ENCODE measurements at regions not wholly inside any gene's neighbourhood (a gene's known extent, or its start where the extent isn't known, plus 50 kb on each side); places are given as distances from the start of the nearest gene placed in this dataset.

DNA sequence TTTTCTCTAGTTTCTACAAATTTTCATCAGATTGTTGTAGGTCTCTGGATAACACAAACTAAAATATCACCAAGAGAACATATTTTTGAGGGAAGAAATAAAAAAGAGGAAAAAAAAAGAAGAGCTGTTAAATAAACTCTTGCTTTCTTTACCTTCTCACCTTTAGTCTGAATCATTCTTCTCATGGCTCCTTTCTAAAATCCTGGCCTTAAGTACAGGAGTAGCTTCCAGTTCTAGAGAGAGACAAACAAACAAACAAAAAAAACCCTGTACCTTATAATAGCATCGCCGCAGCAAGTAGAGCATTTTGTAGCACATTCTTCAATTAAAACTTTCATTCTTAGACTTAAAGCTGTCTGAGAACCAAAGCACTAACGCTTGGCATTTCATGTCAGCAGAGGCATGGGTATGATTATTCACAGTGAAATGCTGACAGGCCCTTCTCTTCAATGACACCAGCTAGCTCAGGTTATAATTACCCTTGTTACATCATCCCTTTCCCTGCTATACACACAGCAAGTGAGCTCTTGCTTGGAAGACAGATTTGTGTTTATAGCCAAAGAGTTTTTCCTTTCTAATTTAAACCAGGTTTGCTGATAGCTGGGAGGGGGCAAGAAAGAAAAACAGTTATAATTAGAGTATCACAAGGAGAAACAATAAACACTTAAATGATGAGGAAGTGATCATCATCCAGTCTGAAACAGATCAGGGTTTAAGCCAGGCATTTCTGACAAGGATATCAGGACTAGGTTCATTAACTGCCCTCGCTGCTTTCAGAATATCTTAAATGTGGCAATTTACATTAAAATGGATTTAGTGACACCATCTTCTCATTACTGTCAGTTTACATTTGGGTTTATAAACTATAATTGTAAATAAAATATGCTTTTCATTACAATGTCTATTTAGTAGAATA lies 510.9 kb upstream of the ZNF608 start:
- intact Hi-C loops (cut with DNase I): no loop called here
- peak; percentile 95 for ATAC-seq
- no peak for DNase-seq (ENCODE audit: missing footprints)

DNA sequence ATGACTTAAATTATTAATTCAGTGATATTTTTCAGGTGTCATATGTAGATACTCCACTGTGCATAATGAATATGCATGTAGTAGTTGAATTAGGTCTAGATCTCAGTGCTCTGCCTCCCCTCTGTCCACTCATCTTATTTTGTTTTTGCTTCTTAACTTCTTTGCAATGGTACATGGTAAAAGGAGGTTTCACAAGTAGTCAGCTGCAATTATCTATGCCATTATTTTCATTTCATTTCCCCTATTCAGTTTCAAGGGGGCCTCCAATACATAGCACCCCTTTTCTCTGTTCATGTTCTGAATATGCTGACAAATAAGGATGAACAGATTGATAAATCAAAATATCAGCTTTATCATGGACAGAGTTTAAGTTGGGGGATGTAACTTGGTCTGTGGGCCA lies 511.6 kb upstream of the ZNF608 start:
- intact Hi-C loops (cut with DNase I): no loop called here
- ATAC-seq: no peak
- DNase-seq (ENCODE audit: missing footprints): no peak

DNA sequence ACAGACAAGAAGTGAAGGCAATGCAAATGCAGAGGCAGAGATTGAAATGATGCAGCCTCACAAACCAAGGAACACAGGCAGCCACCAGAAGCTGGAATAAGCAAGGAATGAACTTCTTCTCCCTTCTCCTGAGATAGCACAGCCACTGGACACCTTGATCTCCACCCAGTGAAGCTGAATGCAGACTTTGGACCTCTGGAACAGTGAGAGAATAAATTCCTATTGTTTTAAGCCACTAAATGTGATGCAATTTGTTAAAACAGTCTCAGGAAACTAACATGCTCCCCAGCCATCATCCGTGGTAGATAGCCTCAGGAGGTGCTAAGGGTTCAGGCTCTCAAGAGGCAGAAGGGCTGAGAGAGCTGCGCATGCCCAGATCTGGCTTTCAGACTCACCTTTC lies 512.2 kb upstream of the ZNF608 start:
- ATAC-seq: no peak
- intact Hi-C loops (cut with DNase I): no loop called here
- DNase-seq (ENCODE audit: missing footprints): no peak

DNA sequence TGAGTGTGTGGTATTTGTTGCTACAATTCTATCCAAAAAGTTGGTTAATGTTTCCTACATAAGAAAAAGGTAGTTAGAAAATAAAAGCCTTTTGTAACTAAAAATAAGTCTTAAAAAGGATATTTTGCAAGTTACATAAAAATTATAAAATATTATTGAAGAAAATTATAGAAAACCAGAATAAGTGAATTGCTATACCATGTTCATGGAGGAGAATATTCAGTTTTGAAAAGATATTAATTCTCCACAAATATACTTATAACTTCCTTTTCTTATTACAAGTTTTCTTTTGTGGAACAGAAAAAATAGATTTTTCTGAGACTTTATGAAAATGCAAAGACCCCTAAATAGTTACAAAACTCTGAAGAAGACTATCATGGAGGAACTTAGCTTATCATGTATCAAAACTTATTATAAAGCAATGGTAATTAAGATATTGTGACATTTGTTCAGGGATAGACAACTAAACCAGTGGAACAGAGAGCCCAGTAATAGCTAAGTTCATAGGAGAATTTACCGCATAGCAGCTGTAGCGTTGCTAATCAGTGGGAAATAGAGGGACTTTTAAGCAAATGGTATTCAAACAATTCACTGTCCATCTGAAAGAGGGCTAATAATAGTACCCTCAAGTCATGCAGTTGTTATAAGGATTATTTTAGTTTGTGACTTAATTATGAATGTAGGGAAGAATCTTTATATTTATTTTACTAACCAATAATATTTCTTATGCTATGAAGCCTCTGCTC lies 515.2 kb upstream of the ZNF608 start:
- ATAC-seq: no peak
- no peak for DNase-seq (ENCODE audit: missing footprints)
- intact Hi-C loops (cut with DNase I): no loop called here

DNA sequence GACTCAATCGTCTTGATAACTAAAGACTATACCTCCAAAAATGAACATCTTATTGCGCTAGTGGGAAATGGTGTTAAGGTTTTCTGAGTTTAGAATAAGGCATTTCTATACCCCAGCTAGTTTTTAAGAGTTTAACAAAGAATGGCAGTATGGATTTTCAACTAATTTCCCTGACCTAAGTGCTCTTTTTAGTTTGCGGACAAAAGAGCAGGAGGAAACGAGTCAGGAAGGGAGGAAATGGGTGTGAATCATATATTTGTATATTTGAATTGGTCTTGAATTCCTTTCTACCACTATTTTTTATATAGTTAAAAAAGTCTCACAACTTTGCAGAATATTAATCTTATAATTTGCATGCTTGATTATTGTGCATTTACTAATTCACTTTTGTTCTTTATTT lies 516.3 kb upstream of the ZNF608 start:
- DNase-seq (ENCODE audit: missing footprints) (no peak), ATAC-seq (no peak)
- intact Hi-C loops (cut with DNase I): no loop called here

DNA sequence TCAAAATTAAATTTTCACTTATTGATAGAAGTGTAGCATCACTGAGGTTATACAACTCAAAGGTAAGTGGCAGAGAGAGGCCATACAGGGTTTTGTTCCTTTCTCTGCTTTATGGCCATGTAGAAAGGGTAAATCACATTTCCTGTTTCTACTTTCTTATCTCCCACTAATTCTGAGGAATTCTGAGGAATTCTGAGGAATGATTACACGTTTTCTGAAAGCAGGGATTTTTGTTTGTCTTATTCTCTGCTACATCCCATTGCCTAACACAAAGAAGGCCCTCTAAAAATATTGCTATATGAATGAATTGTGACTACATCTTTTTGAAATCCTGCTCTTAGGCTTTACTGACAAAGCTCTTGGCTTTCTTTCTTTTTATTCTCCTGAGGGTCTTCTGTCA lies 516.9 kb upstream of the ZNF608 start:
- intact Hi-C loops (cut with DNase I): no loop called here
- DNase-seq (ENCODE audit: missing footprints) (no peak), ATAC-seq (no peak)

DNA sequence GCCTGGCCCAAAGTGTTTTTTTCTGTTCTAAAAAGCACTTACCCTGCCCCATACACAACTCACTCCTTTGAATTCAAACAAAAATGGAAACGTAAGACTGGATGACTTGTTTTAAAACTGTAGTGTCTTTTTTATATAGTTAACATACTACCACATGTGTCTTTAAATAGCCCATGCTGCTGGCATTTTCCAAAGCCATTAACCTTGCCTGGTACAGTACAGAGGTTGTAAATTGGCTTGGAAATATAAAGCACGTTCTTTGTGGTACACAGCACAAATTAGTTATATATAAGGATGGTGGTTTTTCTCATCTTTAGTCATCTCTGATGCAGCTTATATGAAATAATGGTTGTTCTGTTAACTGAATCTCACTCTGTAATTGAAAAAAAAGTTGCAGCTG lies 519.7 kb upstream of the ZNF608 start:
- no peak for ATAC-seq
- intact Hi-C loops (cut with DNase I): no loop called here
- no peak for DNase-seq (ENCODE audit: missing footprints)

DNA sequence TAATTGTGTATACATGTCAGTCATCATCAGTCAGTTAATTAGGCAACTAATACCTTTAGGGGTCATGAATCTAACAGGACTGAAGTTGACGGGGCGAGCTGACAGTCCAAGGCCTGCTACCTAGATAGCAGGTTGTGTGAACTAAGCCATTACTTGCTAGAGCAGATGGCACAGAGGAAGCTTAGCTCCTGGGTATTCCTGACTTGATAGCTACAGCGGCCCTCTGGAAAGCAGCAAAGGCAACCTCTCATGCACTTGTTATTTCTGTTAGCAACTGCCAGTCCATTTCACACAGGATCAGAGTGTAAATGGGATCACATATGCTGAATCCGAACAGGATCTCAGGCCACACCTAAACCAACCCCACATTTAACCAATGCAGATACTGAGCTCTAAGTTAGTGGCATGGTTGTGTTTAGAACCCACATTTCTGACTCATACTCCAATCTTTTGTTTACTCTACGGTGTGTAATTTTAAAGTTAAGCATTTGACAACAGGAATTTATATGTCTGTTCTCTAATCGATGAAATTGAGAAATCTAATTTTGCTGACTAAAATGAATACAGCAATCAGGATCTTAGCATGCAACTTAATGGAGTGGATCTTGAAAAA lies 521.3 kb upstream of the ZNF608 start:
- no peak for DNase-seq (ENCODE audit: missing footprints)
- no peak for ATAC-seq
- intact Hi-C loops (cut with DNase I): no loop called here

DNA sequence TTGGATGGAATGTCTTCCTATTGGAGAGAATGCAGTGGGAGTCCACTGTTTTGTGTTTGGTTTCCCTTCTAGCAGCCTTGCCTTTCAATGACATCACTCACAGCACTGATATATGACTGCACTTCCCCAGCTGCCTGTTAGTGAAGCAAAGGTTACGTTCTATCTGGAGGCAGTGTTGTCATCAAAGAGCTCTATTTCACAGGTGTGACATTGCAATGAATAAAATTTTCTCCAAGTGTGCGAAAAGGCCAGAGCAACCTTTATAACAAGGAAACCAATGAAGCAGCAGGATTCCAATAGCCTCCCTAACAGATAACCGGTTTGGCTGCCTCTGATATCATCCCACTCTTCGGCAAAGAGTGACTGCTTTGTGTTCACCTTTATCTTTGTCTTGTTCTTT lies 523.5 kb upstream of the ZNF608 start:
- intact Hi-C loops (cut with DNase I): no loop called here
- no peak for ATAC-seq

DNA sequence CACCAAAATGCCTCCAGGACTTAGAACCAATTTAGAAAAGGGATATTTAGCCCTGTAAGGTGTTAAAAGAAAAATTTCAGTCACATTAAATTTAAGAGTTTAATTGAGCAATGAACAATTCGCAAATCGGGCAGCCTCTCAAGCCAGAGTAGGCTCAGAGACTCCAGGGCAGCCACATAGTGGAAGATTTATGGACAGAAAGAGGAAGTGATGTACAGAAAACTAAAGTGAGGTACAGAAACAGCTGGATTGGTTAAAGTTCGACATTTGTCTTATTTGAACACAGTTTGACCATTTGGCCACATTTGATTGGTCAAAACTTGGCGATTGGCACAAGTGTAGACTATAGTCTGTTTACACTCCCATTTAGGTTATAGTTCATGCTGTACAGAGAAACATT lies 525.9 kb upstream of the ZNF608 start:
- no peak for ATAC-seq
- DNase-seq (ENCODE audit: missing footprints): no peak
- intact Hi-C loops (cut with DNase I): no loop called here

More for the DNA sequence above, 523.5 kb upstream of the ZNF608 start:
- DNase-seq (ENCODE audit: missing footprints): no peak

DNA sequence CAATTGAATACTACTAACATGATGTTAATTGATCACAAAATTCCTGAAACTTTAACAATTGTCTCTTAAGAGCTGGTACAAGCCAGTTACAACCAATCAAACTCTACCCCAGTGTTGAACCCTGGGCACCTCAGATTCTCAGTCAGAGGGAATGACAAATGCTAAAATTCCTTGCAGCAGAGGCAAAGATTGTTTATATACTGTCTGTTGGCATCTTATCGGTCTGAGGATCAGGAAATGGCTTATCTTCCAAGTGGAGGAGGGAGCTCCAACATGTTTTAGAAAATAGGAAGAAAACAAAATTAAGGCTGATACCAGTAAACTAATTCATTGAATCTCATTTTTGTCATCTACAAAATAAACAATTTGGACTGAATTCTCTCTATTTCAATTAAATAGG lies 527.8 kb upstream of the ZNF608 start:
- DNase-seq (ENCODE audit: missing footprints) (no peak), ATAC-seq (no peak)
- intact Hi-C loops (cut with DNase I): no loop called here

DNA sequence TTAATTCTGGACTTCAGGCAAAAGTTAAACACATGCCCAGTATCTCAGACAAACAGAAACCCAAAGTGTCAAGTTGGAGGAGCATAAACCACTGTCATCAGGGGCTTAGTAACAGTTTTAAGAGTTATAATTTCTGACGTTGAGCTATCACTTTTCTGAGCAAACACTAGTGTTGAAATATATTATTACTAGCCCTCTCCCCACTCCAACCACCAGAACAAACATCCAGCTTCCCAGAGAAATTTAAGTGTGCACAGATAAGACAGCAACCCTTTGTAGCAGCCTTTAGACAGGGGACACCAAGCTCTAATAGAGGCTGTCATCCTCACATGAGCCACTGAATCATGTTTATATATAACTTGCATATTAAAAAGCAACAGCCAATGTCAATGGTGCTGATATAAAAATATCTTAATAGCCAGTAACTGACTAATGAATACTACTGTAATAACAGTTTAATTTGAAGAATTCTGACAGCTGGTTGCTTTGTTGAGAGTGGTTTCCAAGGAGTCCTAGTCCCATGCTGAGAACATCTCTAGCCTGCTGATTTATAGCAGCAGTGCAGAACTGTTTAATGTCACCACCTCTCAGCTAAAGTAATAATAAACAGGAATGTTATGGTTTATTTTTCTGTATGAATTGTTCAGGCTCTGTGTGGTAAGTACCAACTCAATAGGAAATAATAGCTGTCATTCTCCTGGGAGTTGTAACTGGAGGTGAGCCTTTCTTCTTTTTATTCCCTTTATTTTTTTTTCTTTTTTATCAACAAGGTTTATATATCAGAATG lies 528.7 kb upstream of the ZNF608 start:
- no peak for ATAC-seq
- no peak for DNase-seq (ENCODE audit: missing footprints)
- intact Hi-C loops (cut with DNase I): no loop called here

DNA sequence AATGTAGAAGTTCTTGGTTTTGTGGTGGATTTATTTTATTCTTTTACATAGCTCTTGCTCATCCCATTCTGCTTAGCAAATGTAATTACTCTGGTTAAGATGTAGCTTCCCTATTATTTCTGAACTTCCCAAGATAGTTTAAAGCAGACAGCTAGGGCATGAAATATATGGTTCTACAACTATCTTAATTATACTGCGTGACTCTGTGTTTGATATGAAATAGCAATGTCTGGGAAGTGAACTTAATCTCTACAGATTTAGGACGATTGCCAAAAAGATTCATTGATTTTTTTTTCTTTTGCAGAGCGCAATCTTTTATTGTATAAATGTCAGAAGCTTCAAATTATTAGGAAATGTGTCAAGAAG lies 529.3 kb upstream of the ZNF608 start:
- intact Hi-C loops (cut with DNase I): no loop called here
- DNase-seq (ENCODE audit: missing footprints) (no peak), ATAC-seq (no peak)

DNA sequence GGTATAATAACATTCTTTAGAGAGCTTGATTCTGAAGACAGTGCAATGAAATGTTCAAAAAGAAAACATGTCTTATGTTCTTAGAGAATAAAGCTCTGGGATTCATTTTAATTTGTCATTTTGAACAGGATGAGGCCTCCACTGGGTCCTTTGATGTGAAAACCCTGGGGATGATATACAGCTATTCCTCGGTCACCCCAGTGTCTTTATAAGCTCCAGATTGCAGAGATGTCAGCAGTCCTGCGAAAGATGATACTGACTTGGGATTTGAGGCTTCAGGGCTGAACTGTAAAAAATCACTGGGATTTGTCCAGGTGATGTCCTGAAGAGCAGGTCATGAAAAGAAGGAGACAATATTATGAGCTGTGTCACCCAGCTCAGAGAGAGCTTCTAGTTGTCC lies 529.7 kb upstream of the ZNF608 start:
- intact Hi-C loops (cut with DNase I): no loop called here
- DNase-seq (ENCODE audit: missing footprints): no peak
- no peak for ATAC-seq

DNA sequence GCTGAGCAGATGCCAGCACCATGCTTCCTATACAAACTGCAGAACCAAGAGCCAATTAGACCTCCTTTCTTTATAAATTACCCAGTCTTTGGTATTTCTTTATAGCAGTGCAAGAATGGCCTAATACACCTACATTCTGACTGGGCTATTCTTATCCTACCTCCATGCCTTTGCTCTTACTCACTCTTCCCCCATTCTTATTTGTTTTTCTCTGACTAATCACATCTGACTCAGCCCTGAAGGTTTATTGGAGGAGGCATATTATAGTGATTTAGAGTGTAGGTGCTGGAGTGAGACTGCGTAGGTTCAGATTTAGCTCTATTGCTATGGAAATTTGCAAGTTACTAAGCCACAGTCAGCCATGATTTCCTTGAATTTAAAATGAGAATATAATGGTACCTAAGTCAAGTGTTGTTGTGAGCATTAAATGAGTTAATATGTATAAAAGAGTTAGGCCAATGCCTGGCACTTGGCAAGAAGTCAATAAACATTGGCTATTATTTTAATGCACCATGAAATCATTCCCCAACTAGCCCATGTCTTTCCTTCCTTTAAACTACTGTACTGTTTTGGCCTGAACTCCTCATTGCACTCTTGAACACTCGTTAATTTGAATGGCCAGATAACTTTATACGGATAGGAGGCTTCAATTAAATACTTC lies 531.2 kb upstream of the ZNF608 start:
- ATAC-seq (no peak), DNase-seq (ENCODE audit: missing footprints) (no peak)
- intact Hi-C loops (cut with DNase I): no loop called here

DNA sequence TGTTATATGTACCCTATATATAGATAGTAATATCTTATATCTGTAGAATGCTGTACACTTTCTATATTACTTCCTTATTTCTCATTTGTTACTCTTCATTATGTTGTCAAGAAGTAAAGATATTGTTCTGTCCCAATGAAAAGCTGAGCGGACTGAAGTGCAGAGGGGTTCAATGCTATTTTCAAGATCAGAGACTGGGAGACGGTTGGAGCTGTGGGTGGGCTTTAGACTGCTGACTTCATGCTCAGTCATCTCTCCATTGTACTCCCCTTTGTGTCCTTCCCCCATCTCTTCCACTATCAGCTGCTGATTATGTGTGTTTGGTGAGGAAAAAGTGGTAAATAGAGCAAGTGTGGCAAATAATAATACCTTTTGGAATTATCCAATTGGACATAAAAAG lies 532.3 kb upstream of the ZNF608 start:
- DNase-seq (ENCODE audit: missing footprints): no peak
- intact Hi-C loops (cut with DNase I): no loop called here
- no peak for ATAC-seq

DNA sequence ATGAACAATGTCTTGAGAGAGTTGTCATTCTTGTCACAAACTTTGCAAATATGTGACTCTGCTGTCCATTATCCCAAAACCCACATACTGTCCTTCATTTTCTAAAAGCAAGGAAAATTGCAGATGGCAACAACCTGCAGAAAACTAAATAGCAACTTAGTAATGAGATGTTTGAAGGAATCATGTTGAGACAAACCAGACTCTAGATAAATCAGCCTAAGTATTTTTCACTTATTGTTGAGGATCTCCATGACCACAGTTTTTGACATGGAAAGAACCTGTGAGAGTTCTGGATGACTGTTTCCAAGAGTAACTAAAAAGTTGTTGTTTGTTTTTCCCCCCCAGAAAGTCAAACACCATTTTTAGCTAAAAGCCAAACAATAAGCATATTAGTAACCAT lies 535.2 kb upstream of the ZNF608 start:
- intact Hi-C loops (cut with DNase I): no loop called here

DNA sequence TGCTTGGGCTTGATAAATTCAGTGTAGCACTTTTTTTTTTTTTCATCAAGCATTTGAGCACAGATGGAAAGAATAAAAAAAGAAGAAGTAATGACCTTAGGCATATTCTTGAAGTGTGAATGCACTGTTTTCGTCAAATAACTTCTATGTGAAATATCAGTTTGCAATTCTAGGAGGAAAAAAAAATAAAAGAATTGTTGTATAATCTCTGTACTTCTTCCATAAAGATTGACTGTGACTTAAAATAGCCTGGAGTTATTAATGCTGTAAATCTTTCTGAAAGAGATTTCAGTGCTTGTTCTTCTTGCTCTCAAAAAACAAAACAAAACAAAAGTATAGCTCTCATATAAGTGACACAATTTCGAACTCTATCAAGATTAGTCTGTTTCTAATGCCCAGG lies 536.9 kb upstream of the ZNF608 start:
- no peak for ATAC-seq
- DNase-seq (ENCODE audit: missing footprints): no peak
- intact Hi-C loops (cut with DNase I): no loop called here

More for the DNA sequence above, 535.2 kb upstream of the ZNF608 start:
- DNase-seq (ENCODE audit: missing footprints) (no peak), ATAC-seq (no peak)

DNA sequence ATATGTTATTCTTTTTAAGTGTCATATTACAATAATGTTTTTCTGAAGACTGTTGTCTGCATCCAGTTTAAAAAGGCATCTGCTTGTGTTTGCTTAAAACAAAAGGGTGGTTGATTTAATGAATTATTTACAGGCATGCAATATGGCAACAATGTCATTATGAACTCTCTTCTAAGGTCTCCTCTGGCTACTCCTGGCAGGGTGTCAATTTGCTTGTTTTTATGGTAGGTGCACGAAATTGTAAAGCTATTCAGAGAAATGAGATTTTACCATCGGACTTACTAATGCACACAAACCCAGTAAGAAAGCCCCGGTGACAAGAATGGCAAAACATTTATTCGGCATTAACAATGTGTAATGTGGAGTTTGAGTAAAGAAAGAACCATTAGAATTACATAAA lies 539.8 kb upstream of the ZNF608 start:
- ATAC-seq (no peak), DNase-seq (ENCODE audit: missing footprints) (no peak)
- intact Hi-C loops (cut with DNase I): no loop called here
